Adrenal gland (tissue), 5 donors: ENCODE measurements at regions not wholly inside any gene's neighbourhood (a gene's known extent, or its start where the extent isn't known, plus 50 kb on each side); places are given as distances from the start of the nearest gene placed in this dataset.

ENCODE experiments used
- POLR2A ChIP-seq, 2 donors: fragments of 450-650 bp; IDR thresholded peaks; one replicate each; pipeline ENCODE4 v1.6.1; 2017; ENCODE audit warnings: antibody characterized with exemption in 2 of 2, mild to moderate bottlenecking in 2 of 2, moderate library complexity in 1 of 2
- TF ChIP-seq, protein P1 (sequence below), 6 experiments: fragments of 450-650 bp in 4 of 6; fragments of 200-600 bp in 2 of 6; sonication (generic) in 1 of 6; IDR thresholded peaks; 1 replicate in 5 of 6; 2 replicates in 1 of 6; pipeline versions ENCODE4 v1.5.1 to v1.8.0; 2016 to 2021; ENCODE audit warnings: antibody characterized with exemption in 6 of 6, mild to moderate bottlenecking in 2 of 6, moderate library complexity in 1 of 6
- donor health status: DM: no; HTN: no; CAD: no.

GRCh38 chr5:1958211-1959010, 75.7 kb upstream of the IRX4 start:
- TF ChIP-seq, protein P1, sequence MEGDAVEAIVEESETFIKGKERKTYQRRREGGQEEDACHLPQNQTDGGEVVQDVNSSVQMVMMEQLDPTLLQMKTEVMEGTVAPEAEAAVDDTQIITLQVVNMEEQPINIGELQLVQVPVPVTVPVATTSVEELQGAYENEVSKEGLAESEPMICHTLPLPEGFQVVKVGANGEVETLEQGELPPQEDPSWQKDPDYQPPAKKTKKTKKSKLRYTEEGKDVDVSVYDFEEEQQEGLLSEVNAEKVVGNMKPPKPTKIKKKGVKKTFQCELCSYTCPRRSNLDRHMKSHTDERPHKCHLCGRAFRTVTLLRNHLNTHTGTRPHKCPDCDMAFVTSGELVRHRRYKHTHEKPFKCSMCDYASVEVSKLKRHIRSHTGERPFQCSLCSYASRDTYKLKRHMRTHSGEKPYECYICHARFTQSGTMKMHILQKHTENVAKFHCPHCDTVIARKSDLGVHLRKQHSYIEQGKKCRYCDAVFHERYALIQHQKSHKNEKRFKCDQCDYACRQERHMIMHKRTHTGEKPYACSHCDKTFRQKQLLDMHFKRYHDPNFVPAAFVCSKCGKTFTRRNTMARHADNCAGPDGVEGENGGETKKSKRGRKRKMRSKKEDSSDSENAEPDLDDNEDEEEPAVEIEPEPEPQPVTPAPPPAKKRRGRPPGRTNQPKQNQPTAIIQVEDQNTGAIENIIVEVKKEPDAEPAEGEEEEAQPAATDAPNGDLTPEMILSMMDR (IDR thresholded peaks at IDR 0.05), result no peak
- no peak for TF ChIP-seq POLR2A (IDR thresholded peaks at IDR 0.05)
